DND-41 (cell line): ENCODE measurements at regions not wholly inside any gene's neighbourhood (a gene's known extent, or its start where the extent isn't known, plus 50 kb on each side); places are given as distances from the start of the nearest gene placed in this dataset.

ENCODE experiments used
- ATAC-seq: fragments of 200-7000 bp; cut with Tn5 transposase; 3 replicates; pipeline ENCODE4 v1.9.1; 2021; ENCODE audit warnings: low read depth; ENCODE audit not compliant: insufficient read depth
- DNase-seq: peaks from one replicate; pipeline ENCODE4 v3.0.0-alpha.2; 2020
- H2AFZ ChIP-seq: 2 replicates; pipeline ENCODE4 v1.6.0; 2012; ENCODE audit warnings: low read depth, low read length
- H3K27ac ChIP-seq: 2 replicates; pipeline ENCODE4 v1.5.1; 2012; ENCODE audit warnings: low read length, inconsistent platforms
- H3K27me3 ChIP-seq: fragments of 200-600 bp; sonication (generic); 2 replicates; pipeline ENCODE4 v1.6.0; 2012; ENCODE audit warnings: low read length, mild to moderate bottlenecking, inconsistent platforms; ENCODE audit not compliant: insufficient read depth, poor library complexity
- H3K36me3 ChIP-seq: 2 replicates; pipeline ENCODE4 v1.5.1; 2012; ENCODE audit warnings: low read length, inconsistent platforms; ENCODE audit not compliant: insufficient read depth
- H3K4me1 ChIP-seq: 2 replicates; pipeline ENCODE4 v1.5.1; 2012; ENCODE audit warnings: mild to moderate bottlenecking, low read length; ENCODE audit not compliant: insufficient read depth
- H3K4me2 ChIP-seq: 2 replicates; pipeline ENCODE4 v1.6.0; 2012; ENCODE audit warnings: mild to moderate bottlenecking, moderate library complexity, low read length, inconsistent platforms; ENCODE audit not compliant: insufficient read depth
- H3K4me3 ChIP-seq, 2 experiments: fragments of 200-600 bp in 1 of 2; shearing (Covaris generic) in 1 of 2; 2 replicates each; pipeline ENCODE4 v1.5.1; 2012 to 2016; ENCODE audit warnings: inconsistent platforms in 2 of 2, low read length in 2 of 2, mild to moderate bottlenecking in 2 of 2, low read depth in 1 of 2, moderate library complexity in 1 of 2
- H3K79me2 ChIP-seq: 2 replicates; pipeline ENCODE4 v1.6.0; 2012; ENCODE audit warnings: low read length, inconsistent platforms; ENCODE audit not compliant: insufficient read depth
- H3K9ac ChIP-seq: 2 replicates; pipeline ENCODE4 v1.6.0; 2012; ENCODE audit warnings: low read depth, mild to moderate bottlenecking, inconsistent platforms, low read length, moderate library complexity
- H3K9me3 ChIP-seq: 2 replicates; pipeline ENCODE4 v1.5.1; 2012; ENCODE audit warnings: low read length, moderate library complexity, mild to moderate bottlenecking, inconsistent platforms; ENCODE audit not compliant: insufficient read depth, severe bottlenecking
- H4K20me1 ChIP-seq: 2 replicates; pipeline ENCODE4 v1.6.0; 2012; ENCODE audit warnings: low read length; ENCODE audit not compliant: insufficient read depth
- CTCF ChIP-seq: IDR thresholded peaks from 2 replicates; pipeline ENCODE4 v1.5.1; 2012; ENCODE audit warnings: borderline replicate concordance, low read length, moderate library complexity, mild to moderate bottlenecking; ENCODE audit not compliant: poor library complexity, severe bottlenecking; ENCODE audit errors: extremely low read depth
- EZH2 ChIP-seq: IDR thresholded peaks from 3 replicates; pipeline ENCODE4 v1.6.1; 2012; ENCODE audit warnings: borderline replicate concordance, low read depth, mild to moderate bottlenecking, moderate library complexity, low read length, inconsistent platforms; ENCODE audit not compliant: severe bottlenecking

DNA sequence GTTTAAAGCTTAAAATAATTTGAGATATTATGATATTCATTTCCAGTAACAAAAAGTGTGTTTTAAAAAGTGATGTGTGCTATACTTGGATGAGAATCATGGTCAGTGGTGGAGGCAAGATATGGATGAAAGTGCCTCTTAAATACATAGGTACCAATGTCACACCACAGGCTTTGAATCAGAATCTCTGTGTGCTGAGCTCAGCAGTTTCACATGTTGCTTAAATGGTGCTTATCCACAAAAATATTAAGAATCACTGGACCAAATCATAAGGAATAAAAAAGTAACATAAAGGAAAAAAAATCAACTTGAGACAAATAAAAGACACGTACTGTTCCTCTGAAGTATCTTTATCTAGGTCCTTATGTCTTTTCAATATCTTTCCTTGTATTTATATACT is 850.5 kb upstream of the POT1 start:
- no peak for ATAC-seq
- TF ChIP-seq EZH2 (no peak), CTCF (no peak)
- no peaks in the 10 kb centered on the region for H3K36me3 ChIP-seq
- no peak for DNase-seq
- H3K79me2 ChIP-seq, result no peaks in the 10 kb centered on the region
- H3K4me3 ChIP-seq, result no peak overlapping the region
- no peak overlapping the region for H2AFZ ChIP-seq
- H3K9me3 ChIP-seq, result no peaks in the 10 kb centered on the region
- no peaks in the 10 kb centered on the region for H4K20me1 ChIP-seq
- no peaks in the 10 kb centered on the region for H3K27me3 ChIP-seq
- H3K4me1 ChIP-seq, result no peaks in the 10 kb centered on the region
- no peak overlapping the region for H3K9ac ChIP-seq
- no peak overlapping the region for H3K4me2 ChIP-seq
- H3K27ac ChIP-seq, result no peak overlapping the region

GRCh38 chr7:125775317-125775716 is 845.7 kb upstream of the POT1 start:
- Histone ChIP-seq H2AFZ (no peak overlapping the region), H3K9me3 (no peaks in the 10 kb centered on the region), H3K4me3 (no peak overlapping the region), H3K27me3 (no peaks in the 10 kb centered on the region), H3K9ac (no peak overlapping the region), H3K27ac (no peak overlapping the region), H3K36me3 (no peaks in the 10 kb centered on the region), H3K4me2 (no peak overlapping the region), H3K79me2 (no peaks in the 10 kb centered on the region), H3K4me1 (no peaks in the 10 kb centered on the region), H4K20me1 (no peaks in the 10 kb centered on the region)
- TF ChIP-seq CTCF (no peak), EZH2 (no peak)
- ATAC-seq (no peak), DNase-seq (no peak)

DNA sequence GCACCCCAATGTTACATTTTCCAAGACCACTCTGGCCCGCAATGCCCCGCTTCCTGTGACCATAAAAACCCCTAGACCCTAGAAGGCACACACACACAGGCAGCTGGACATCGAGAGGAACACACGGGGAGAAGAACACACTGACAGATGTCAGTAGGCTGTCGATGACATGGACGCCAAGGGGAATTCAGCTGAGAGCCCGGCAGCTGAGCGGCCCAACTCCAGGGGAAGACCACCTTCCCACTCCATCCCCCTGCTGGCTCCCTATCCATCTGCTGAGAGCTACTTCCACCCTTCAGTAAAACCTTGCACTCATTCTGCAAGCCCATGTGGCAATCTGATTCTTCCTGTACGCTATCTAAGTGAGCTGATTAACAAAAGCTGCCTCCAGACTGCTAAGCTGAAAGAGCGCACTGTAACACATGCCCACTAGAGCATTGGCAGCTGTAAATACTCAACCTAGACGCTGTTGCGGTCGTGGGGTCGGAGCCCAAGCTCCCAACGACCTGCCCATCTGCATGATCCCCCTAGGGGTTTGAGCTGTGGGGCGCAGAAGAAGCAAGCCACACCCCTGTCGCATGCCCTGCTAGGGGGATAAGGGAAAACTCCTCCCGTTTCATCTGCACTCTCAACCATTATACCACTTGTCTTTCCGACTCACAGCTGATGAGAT is 843.6 kb upstream of the POT1 start:
- Histone ChIP-seq H3K27ac (no peak overlapping the region), H3K4me2 (no peak overlapping the region), H3K27me3 (no peaks in the 10 kb centered on the region), H4K20me1 (no peaks in the 10 kb centered on the region), H2AFZ (no peak overlapping the region), H3K4me1 (no peaks in the 10 kb centered on the region), H3K79me2 (no peaks in the 10 kb centered on the region), H3K4me3 (no peak overlapping the region), H3K36me3 (no peaks in the 10 kb centered on the region), H3K9me3 (no peaks in the 10 kb centered on the region), H3K9ac (no peak overlapping the region)
- no peak for TF ChIP-seq EZH2
- no peak for TF ChIP-seq CTCF
- ATAC-seq (no peak), DNase-seq (no peak)

- Histone ChIP-seq H3K4me2 (no peak overlapping the region), H3K27me3 (no peaks in the 10 kb centered on the region), H3K36me3 (no peaks in the 10 kb centered on the region), H3K27ac (no peak overlapping the region), H4K20me1 (no peaks in the 10 kb centered on the region), H2AFZ (no peak overlapping the region), H3K9me3 (no peaks in the 10 kb centered on the region), H3K4me3 (no peak overlapping the region), H3K9ac (no peak overlapping the region), H3K4me1 (no peaks in the 10 kb centered on the region), H3K79me2 (no peaks in the 10 kb centered on the region)
- TF ChIP-seq CTCF (no peak), EZH2 (no peak)
- ATAC-seq (no peak), DNase-seq (no peak)
These were observed 818.3 kb upstream of the POT1 start for GRCh38 chr7:125747966-125748365.
